Umbilical cord (tissue), 1 donor: ENCODE measurements at regions not wholly inside any gene's neighbourhood (a gene's known extent, or its start where the extent isn't known, plus 50 kb on each side); places are given as distances from the start of the nearest gene placed in this dataset.
A peak's percentile ranks its signal among the peaks of the same experiment; 100 is the strongest.

Source experiments
- DNase-seq: peaks from one replicate; pipeline ENCODE4 v3.0.0-alpha.2; 2015; ENCODE audit warnings: low spot score

DNA sequence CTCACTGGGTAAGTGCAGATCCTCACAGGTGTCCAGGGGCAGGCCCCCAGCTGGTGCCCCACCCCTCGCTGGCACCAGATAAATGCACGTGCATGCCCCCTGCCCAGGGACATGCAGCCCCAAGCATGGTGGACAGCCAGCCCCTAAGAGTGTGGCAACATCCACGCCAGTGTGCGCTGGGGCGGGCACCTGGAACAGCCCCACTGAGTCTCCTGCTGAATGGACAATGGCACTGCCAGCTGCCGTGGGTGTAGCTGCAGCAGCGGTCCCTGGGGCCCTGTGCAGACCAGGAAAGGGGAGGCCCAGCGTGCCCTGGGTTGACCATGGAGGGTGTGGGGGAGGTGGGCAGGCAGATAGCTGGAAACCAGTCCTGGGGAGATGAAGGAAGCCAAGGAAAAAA lies 538.7 kb upstream of the SGCG start:
- no peak for DNase-seq

- no peak for DNase-seq
These were observed 535.8 kb upstream of the SGCG start for GRCh38 chr13:22644941-22645340.

DNA sequence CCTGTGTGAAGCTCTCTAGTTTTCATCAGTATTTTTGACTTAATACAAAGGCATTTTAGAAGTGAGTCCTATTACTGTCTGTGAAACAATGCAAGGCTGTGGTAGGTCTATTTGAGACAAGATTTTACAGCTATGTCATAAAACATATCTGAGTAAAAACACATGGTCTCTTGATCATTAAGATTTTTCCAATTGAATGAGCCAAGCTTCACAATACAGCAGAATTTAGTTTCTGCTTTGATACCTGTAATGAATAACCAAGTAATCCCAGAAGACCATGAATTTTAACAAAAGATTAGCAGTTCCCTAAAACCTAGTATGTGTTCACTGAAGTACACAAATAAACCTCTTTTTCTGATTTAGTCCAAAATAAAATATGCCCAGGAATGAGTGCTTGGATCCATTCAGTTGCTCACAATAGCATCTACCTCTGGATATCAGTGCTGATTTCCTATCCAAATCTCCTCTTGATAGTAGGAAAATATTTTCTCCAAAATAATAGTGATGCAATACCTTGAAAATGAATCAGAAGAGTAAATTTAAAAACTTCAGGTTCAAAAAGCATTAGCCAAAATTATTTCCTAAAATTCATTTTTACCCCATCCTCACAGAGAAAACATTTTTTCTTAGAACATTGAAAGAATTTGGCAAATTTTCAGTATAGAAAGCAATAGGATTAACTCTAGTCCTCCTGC lies 533.5 kb upstream of the SGCG start:
- no peak for DNase-seq

DNA sequence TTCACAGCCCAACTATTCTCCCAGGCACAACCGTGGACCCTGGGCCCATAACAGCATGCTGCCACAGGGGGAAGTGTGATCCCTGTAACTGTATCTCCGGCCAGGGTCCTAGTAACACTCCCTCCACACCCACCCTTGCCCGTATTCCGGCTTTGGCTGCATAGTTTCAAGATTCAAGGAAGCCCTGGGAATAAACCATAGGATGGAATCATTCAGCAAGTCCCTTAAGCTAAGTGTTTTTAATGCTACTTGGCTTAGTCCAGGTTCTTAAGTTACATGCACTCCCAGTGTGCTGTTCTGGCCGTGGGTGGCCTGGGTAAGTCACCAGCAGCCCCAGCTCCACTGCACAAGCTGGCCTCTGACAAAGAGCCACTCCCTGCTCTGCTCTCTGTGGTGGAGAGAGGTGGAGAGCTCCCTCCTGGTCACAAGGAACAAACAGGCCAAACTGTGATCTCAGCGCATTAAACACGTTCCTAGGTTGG lies 532.4 kb upstream of the SGCG start:
- DNase-seq: peak; percentile 60

GRCh38 chr13:22652796-22653195 lies 528.0 kb upstream of the SGCG start:
- no peak for DNase-seq

GRCh38 chr13:22653866-22654265 lies 526.9 kb upstream of the SGCG start:
- DNase-seq: no peak

DNA sequence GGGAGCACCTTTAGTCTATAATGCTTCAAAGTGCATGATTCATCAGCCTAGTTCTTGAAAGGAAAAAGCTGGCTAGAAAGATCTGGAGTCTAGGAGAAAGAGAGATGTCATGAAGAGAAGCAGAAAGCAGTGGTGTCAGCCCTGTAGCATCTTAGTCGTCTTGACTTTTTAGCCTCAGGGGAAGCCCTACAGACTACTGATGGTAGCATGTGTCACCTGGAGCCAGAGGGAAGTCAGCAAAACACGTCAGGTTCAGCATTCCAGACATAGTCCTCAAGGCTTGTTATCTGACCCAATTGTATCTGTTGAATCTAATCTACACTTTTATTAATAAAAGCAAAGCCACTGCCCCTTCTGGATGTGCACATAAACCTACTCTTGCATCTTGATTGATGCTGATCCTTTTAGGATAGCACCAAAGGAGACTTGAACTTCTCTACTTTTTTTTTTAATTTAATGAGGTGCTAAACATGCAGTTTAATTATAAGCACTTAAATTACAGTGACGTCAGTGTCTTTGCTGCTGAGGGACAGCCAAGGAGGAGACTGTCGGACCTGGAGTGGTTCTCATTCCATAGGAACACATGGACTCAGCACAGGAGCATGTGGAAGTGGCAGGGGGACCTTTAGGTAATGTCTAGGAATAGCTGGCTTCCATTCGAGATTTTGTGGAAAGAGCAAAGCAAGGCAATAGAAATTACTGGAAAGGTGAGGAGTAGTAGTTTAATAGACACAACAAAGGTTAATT lies 525.5 kb upstream of the SGCG start:
- no peak for DNase-seq

DNA sequence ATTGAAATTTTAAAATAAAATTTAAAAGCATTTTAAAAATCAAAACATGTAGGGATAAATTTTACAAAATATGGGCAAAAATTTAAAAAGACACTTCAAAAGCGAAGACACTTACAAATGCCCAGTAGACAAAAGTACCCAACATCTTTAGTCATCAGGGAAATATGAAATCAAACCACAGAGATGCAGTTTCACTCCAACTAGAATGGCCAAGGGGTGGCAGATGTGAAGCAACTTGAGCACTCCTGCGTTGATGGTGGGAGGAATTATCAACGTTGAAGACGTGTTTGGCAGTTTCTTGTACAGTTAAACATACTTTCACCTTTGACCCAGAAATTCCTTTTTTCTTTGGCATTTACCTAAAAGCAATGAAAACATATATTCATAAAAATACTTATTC lies 518.0 kb upstream of the SGCG start:
- no peak for DNase-seq

DNA sequence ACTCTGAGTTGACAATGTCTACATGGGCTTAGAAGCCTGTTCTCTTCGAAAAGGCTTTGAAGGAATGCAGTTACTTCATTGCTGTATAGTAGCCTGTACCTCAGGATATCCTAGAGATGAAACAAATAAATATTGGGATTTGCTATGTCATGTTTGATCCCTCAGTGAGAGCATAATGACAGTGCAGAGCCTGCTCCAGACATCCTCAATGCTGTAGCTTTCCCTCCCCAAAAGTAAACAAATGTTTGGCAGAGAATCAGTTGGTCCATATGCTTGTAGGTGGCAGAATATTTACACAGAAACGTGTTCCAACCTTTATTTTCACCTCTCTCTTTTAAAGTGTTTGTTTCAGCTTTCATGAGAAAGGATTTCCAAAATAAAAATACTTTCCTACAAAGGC lies 515.3 kb upstream of the SGCG start:
- no peak for DNase-seq

- DNase-seq: no peak
These were observed 490.0 kb upstream of the SGCG start for GRCh38 chr13:22690756-22691155.

GRCh38 chr13:22693691-22694090 lies 487.1 kb upstream of the SGCG start:
- DNase-seq: no peak

DNA sequence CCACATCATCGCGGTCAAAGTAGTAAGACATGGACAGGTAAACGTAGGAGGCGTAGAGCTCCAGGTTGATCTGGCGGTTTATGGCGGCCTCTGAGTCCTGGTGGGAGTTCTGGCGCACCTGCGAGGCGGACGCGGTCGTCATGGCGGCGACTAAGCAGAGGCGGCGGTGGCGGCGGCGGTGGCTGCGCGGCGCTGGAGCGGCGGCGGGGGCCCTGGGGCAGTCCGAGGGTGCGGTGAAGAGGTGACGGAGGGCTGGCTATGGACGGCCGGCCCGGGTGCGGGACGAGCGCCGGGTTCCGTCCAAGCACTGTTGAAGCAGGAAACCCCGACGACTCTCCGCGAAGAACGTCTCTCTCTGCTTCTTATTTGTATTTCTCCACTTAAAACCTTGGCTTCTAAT lies 484.3 kb upstream of the SGCG start:
- no peak for DNase-seq

- DNase-seq: no peak
These were observed 482.3 kb upstream of the SGCG start for GRCh38 chr13:22698467-22698866.

GRCh38 chr13:22700246-22700887 lies 480.4 kb upstream of the SGCG start:
- DNase-seq: no peak

- no peak for DNase-seq
These were observed 477.1 kb upstream of the SGCG start for GRCh38 chr13:22703601-22704209.

DNA sequence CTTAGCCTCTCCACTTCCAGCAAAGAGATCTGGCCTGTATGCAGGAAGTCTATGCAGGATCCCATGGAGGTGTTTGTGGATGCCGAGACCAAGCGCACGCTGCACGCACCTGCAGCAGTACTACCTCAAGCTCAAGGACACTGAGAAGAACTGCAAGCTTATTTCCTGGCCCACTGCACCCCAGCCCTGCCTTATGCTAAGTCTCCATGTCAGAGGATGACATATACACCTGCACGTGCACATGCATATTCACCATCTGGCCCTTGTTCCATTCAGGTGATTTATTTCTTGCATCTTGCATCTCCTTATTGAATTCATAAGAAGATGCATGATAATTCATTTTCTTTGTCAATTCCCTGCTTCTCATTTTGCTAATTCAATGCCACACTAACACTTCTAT lies 472.8 kb upstream of the SGCG start:
- no peak for DNase-seq

DNA sequence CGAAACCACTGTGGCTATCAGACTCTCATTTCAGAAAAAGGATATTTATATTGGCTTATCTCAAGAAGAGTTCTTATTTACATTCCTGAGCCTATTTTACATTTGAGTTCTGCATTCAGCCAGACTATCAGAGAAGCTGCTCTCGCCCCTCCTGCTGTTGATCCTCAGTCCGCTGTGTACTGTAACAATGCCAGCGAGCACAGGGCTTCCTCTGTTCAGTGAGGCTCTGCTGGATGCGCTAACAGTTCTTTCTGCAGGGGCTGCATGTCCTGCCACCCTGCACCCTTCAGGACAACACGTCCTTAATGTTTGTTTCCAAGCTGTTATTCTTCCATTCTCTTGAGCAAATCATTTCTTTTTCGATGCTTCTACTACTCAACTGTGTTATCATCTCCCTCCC lies 463.7 kb upstream of the SGCG start:
- DNase-seq: peak; percentile 43

DNA sequence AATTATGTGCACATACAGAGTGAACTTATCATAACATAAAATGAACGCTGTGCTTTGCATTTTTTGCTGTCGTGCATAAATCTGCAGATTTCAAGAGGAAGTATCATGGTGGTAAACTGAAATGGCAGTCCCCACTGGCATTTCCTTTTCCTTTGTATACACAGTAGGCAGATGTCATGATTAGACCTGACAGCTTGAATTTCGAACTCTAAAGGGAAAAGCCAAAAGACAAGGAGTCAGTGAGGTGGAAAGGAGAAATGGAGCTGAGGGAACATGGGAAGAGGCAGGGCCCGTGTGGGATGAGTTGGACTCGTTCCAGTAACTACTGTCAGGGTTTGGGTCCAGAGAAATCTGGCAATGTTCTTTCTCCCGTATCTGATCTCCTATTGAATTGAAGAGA lies 454.1 kb upstream of the SGCG start:
- no peak for DNase-seq

GRCh38 chr13:22735011-22735995 lies 445.5 kb upstream of the SGCG start:
- DNase-seq: peak; percentile 31

DNA sequence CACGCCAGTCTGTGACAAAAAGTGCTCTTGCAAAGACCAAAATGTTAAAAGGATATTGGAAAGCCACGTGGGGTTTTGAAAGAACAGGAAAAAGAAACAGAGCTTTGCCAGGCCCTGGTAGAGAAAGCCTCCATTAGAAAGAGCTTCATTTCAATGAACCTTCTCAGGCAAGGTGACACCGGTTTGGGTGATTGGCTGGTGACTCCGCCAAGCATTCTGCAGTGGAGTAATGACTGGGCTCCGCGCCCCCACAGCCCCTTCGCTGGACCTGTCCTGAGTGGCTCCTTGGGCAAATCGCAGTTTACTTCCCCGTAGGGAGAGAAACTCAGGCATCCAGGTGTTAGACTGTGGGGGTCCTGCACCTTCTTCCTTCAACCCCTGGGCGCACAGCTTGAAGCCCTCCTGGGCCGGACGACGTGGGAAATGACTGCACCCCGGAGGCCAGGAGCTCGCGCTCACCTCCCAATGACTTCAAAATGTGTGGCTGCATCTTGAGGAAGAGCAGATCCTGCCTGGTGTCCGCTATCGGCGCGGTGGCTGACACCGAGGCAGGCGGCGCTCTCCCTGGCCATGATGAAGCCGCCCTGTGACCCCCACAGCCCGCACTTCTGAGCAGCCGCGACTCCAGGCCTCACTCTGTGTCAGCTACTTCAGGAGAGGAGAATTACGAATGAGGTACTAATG lies 444.6 kb upstream of the SGCG start:
- no peak for DNase-seq

GRCh38 chr13:22736768-22737092 lies 444.0 kb upstream of the SGCG start:
- DNase-seq: no peak
